GM23338 (cell line): ENCODE measurements at regions not wholly inside any gene's neighbourhood (a gene's known extent, or its start where the extent isn't known, plus 50 kb on each side); places are given as distances from the start of the nearest gene placed in this dataset.

Experiments
- CREB1 ChIP-seq: fragments of 250-450 bp; sonication (Bioruptor Pico); IDR thresholded peaks from 2 replicates; pipeline ENCODE4 v1.5.0; 2020; ENCODE audit warnings: low read depth, mild to moderate bottlenecking, moderate library complexity
- EZH2 ChIP-seq: fragments of 200-600 bp; sonication (generic); IDR thresholded peaks from one replicate; pipeline ENCODE4 v1.8.0; 2017; ENCODE audit warnings: antibody characterized with exemption, mild to moderate bottlenecking, low read depth; ENCODE audit not compliant: unreplicated experiment
- EZH2phosphoT487 ChIP-seq: fragments of 200-600 bp; sonication (generic); IDR thresholded peaks from one replicate; pipeline ENCODE4 v1.8.1; 2018; ENCODE audit warnings: antibody characterized with exemption; ENCODE audit not compliant: unreplicated experiment
- JUNB ChIP-seq: IDR thresholded peaks from one replicate; pipeline ENCODE4 v1.6.1; 2016; ENCODE audit warnings: antibody characterized with exemption; ENCODE audit not compliant: unreplicated experiment
- NANOG ChIP-seq: IDR thresholded peaks from 2 replicates; pipeline ENCODE4 v1.6.1; 2016; ENCODE audit warnings: antibody characterized with exemption, borderline replicate concordance
- POLR2AphosphoS5 ChIP-seq: IDR thresholded peaks from 2 replicates; pipeline ENCODE4 v1.6.1; 2016; ENCODE audit warnings: antibody characterized with exemption, low read depth
- STAT1 ChIP-seq: IDR thresholded peaks from one replicate; pipeline ENCODE4 v1.6.1; 2016; ENCODE audit warnings: antibody characterized with exemption; ENCODE audit not compliant: unreplicated experiment
- ZNF114 ChIP-seq: fragments of 250-450 bp; sonication (Bioruptor Pico); IDR thresholded peaks from 2 replicates; pipeline ENCODE4 v1.5.0; 2020; ENCODE audit warnings: mild to moderate bottlenecking, moderate library complexity
- ZNF331 ChIP-seq: fragments of 250-450 bp; sonication (Bioruptor Pico); IDR thresholded peaks from 2 replicates; pipeline ENCODE4 v1.5.0; 2020; ENCODE audit warnings: low read depth, mild to moderate bottlenecking, moderate library complexity
- TF ChIP-seq, protein P1 (sequence below), 2 experiments: fragments of 200-600 bp in 1 of 2; sonication (generic) in 1 of 2; conservative IDR thresholded peaks; 2 replicates each; pipeline versions ENCODE4 v1.5.1 to v1.6.1; 2016 to 2017; ENCODE audit warnings: antibody characterized with exemption in 2 of 2, low read depth in 2 of 2, mild to moderate bottlenecking in 2 of 2, moderate library complexity in 1 of 2
- TF ChIP-seq, protein P2 (sequence below): IDR thresholded peaks from 2 replicates; pipeline ENCODE4 v1.6.1; 2016; ENCODE audit warnings: antibody characterized with exemption
- TF ChIP-seq, protein P3 (sequence below): IDR thresholded peaks from one replicate; pipeline ENCODE4 v1.6.1; 2018; ENCODE audit warnings: antibody characterized with exemption; ENCODE audit not compliant: unreplicated experiment
- TF ChIP-seq, protein P4 (sequence below): fragments of 250-450 bp; sonication (Bioruptor Pico); IDR thresholded peaks from 2 replicates; pipeline ENCODE4 v1.5.0; 2020; ENCODE audit warnings: mild to moderate bottlenecking, moderate library complexity

DNA sequence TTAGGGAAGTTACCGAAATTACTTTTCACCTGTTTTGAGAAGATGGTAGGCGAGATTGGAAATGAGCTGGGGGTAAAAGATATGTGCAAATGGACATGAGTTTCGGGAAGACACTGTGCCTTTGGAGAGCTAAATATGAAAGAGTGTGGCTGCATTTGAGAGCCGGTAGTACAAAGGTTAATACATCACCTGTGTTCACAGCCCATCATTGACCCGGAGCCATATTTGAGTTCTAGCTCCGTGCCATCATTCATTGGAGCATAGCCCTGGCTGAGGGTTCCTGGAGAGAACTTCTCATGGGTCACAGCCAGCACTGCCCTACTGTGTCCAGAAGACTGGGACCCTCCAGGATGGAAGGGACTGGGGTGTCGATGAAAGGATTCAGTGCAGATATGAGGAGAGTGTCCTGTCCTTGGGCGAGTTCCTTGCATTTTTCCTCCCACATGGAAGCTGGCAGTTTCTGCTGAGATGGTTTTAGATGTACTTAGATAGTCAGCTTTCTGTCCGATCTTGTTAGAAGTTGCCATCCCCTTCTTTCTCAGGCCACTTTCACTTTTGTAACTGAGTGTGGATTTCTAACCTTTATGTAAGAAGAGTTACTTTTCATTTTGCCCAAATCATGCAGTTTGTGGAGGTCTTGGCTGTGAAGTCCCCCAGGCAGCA lies 138.8 kb downstream of the JCAD start:
- TF ChIP-seq POLR2AphosphoS5 (no peak), EZH2 (no peak), EZH2phosphoT487 (no peak), ZNF331 (CRISPR knock-in tag) (no peak), CREB1 (CRISPR knock-in tag) (no peak), NANOG (no peak), JUNB (no peak), ZNF114 (no peak), STAT1 (no peak)
- TF ChIP-seq, protein P1, sequence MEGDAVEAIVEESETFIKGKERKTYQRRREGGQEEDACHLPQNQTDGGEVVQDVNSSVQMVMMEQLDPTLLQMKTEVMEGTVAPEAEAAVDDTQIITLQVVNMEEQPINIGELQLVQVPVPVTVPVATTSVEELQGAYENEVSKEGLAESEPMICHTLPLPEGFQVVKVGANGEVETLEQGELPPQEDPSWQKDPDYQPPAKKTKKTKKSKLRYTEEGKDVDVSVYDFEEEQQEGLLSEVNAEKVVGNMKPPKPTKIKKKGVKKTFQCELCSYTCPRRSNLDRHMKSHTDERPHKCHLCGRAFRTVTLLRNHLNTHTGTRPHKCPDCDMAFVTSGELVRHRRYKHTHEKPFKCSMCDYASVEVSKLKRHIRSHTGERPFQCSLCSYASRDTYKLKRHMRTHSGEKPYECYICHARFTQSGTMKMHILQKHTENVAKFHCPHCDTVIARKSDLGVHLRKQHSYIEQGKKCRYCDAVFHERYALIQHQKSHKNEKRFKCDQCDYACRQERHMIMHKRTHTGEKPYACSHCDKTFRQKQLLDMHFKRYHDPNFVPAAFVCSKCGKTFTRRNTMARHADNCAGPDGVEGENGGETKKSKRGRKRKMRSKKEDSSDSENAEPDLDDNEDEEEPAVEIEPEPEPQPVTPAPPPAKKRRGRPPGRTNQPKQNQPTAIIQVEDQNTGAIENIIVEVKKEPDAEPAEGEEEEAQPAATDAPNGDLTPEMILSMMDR (conservative IDR thresholded peaks at IDR 0.05; ENCODE audit: low read depth in 2 of 2): no peak
- TF ChIP-seq, protein P2, sequence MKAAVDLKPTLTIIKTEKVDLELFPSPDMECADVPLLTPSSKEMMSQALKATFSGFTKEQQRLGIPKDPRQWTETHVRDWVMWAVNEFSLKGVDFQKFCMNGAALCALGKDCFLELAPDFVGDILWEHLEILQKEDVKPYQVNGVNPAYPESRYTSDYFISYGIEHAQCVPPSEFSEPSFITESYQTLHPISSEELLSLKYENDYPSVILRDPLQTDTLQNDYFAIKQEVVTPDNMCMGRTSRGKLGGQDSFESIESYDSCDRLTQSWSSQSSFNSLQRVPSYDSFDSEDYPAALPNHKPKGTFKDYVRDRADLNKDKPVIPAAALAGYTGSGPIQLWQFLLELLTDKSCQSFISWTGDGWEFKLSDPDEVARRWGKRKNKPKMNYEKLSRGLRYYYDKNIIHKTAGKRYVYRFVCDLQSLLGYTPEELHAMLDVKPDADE: no peak
- TF ChIP-seq, protein P3, sequence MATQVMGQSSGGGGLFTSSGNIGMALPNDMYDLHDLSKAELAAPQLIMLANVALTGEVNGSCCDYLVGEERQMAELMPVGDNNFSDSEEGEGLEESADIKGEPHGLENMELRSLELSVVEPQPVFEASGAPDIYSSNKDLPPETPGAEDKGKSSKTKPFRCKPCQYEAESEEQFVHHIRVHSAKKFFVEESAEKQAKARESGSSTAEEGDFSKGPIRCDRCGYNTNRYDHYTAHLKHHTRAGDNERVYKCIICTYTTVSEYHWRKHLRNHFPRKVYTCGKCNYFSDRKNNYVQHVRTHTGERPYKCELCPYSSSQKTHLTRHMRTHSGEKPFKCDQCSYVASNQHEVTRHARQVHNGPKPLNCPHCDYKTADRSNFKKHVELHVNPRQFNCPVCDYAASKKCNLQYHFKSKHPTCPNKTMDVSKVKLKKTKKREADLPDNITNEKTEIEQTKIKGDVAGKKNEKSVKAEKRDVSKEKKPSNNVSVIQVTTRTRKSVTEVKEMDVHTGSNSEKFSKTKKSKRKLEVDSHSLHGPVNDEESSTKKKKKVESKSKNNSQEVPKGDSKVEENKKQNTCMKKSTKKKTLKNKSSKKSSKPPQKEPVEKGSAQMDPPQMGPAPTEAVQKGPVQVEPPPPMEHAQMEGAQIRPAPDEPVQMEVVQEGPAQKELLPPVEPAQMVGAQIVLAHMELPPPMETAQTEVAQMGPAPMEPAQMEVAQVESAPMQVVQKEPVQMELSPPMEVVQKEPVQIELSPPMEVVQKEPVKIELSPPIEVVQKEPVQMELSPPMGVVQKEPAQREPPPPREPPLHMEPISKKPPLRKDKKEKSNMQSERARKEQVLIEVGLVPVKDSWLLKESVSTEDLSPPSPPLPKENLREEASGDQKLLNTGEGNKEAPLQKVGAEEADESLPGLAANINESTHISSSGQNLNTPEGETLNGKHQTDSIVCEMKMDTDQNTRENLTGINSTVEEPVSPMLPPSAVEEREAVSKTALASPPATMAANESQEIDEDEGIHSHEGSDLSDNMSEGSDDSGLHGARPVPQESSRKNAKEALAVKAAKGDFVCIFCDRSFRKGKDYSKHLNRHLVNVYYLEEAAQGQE: no peak
- TF ChIP-seq, protein P4, sequence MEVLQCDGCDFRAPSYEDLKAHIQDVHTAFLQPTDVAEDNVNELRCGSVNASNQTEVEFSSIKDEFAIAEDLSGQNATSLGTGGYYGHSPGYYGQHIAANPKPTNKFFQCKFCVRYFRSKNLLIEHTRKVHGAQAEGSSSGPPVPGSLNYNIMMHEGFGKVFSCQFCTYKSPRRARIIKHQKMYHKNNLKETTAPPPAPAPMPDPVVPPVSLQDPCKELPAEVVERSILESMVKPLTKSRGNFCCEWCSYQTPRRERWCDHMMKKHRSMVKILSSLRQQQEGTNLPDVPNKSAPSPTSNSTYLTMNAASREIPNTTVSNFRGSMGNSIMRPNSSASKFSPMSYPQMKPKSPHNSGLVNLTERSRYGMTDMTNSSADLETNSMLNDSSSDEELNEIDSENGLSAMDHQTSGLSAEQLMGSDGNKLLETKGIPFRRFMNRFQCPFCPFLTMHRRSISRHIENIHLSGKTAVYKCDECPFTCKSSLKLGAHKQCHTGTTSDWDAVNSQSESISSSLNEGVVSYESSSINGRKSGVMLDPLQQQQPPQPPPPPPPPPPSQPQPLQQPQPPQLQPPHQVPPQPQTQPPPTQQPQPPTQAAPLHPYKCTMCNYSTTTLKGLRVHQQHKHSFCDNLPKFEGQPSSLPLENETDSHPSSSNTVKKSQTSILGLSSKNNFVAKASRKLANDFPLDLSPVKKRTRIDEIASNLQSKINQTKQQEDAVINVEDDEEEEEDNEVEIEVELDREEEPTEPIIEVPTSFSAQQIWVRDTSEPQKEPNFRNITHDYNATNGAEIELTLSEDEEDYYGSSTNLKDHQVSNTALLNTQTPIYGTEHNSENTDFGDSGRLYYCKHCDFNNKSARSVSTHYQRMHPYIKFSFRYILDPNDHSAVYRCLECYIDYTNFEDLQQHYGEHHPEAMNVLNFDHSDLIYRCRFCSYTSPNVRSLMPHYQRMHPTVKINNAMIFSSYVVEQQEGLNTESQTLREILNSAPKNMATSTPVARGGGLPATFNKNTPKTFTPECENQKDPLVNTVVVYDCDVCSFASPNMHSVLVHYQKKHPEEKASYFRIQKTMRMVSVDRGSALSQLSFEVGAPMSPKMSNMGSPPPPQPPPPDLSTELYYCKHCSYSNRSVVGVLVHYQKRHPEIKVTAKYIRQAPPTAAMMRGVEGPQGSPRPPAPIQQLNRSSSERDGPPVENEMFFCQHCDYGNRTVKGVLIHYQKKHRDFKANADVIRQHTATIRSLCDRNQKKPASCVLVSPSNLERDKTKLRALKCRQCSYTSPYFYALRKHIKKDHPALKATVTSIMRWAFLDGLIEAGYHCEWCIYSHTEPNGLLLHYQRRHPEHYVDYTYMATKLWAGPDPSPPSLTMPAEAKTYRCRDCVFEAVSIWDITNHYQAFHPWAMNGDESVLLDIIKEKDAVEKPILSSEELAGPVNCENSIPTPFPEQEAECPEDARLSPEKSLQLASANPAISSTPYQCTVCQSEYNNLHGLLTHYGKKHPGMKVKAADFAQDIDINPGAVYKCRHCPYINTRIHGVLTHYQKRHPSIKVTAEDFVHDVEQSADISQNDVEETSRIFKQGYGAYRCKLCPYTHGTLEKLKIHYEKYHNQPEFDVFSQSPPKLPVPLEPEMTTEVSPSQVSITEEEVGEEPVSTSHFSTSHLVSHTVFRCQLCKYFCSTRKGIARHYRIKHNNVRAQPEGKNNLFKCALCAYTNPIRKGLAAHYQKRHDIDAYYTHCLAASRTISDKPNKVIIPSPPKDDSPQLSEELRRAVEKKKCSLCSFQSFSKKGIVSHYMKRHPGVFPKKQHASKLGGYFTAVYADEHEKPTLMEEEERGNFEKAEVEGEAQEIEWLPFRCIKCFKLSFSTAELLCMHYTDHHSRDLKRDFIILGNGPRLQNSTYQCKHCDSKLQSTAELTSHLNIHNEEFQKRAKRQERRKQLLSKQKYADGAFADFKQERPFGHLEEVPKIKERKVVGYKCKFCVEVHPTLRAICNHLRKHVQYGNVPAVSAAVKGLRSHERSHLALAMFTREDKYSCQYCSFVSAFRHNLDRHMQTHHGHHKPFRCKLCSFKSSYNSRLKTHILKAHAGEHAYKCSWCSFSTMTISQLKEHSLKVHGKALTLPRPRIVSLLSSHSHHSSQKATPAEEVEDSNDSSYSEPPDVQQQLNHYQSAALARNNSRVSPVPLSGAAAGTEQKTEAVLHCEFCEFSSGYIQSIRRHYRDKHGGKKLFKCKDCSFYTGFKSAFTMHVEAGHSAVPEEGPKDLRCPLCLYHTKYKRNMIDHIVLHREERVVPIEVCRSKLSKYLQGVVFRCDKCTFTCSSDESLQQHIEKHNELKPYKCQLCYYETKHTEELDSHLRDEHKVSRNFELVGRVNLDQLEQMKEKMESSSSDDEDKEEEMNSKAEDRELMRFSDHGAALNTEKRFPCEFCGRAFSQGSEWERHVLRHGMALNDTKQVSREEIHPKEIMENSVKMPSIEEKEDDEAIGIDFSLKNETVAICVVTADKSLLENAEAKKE (CRISPR knock-in tag): no peak
